ENCODE measurements at regions not wholly inside any gene's neighbourhood (a gene's known extent, or its start where the extent isn't known, plus 50 kb on each side); places are given as distances from the start of the nearest gene placed in this dataset.

GRCh38 chr5:13624283-13625074 is 320.0 kb downstream of the DNAH5 start:
- Mint-ChIP-seq H3K4me1 (peaks cover 5% of the 10 kb centered on the region), H3K27me3 (ENCODE audit: insufficient read depth) (no peaks in the 10 kb centered on the region), H3K4me3 (no peak overlapping the region), H3K9me3 (no peaks in the 10 kb centered on the region), H3K27ac (no peak overlapping the region), H3K36me3 (ENCODE audit: low read depth) (no peaks in the 10 kb centered on the region)
- Histone ChIP-seq H3K36me3 (ENCODE audit: control insufficient read depth, insufficient read depth, low read length) (no peaks in the 10 kb centered on the region), H3K9me3 (ENCODE audit: control insufficient read depth, low read length) (no peaks in the 10 kb centered on the region), H3K27me3 (ENCODE audit: control insufficient read depth, insufficient read depth, low read length, poor library complexity, severe bottlenecking) (no peaks in the 10 kb centered on the region), H3K27ac (ENCODE audit: low read depth, low read length) (no peak overlapping the region), H3K9ac (ENCODE audit: extremely low read depth, low read length, poor library complexity, severe bottlenecking) (no peak overlapping the region), H3K4me1 (ENCODE audit: control insufficient read depth, insufficient read depth, low read length) (no peaks in the 10 kb centered on the region), H3K4me3 (ENCODE audit: low read length) (no peak overlapping the region)
- 89 to 93% methylated on average over 6 of the region's 6 CpGs for WGBS, 2 experiments (ENCODE audit: insufficient coverage in 1 of 2, insufficient read length in 1 of 2)
- TF ChIP-seq, protein P1, sequence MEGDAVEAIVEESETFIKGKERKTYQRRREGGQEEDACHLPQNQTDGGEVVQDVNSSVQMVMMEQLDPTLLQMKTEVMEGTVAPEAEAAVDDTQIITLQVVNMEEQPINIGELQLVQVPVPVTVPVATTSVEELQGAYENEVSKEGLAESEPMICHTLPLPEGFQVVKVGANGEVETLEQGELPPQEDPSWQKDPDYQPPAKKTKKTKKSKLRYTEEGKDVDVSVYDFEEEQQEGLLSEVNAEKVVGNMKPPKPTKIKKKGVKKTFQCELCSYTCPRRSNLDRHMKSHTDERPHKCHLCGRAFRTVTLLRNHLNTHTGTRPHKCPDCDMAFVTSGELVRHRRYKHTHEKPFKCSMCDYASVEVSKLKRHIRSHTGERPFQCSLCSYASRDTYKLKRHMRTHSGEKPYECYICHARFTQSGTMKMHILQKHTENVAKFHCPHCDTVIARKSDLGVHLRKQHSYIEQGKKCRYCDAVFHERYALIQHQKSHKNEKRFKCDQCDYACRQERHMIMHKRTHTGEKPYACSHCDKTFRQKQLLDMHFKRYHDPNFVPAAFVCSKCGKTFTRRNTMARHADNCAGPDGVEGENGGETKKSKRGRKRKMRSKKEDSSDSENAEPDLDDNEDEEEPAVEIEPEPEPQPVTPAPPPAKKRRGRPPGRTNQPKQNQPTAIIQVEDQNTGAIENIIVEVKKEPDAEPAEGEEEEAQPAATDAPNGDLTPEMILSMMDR (conservative IDR thresholded peaks at IDR 0.05), result no peak
- no peak for DNase-seq

DNA sequence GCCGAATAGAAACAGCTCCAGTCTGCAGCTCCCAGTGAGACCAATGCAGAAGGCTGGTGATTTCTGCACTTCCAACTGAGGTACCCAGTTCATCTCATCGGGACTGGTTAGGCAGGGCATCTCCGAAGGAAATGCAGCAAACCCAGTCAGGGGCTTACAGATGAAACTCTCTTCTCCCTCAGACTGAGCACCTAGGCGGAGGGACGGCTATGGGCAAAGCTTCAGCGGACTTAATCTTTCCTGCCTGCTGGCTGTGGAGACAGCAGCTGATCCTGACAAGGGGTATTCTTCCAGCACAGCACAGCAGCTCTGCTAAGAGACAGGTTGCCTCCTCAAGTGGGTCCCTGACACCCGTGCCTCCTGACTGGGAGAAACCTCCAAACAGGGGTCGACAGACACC is 330.9 kb downstream of the DNAH5 start:
- DNase-seq, result no peak
- WGBS, 2 experiments (ENCODE audit: insufficient coverage in 1 of 2, insufficient read length in 1 of 2), result 90 to 100% methylated on average over 2 to 8 of the region's 8 CpGs
- no peak overlapping the region for H3K9ac ChIP-seq (ENCODE audit: extremely low read depth, low read length, poor library complexity, severe bottlenecking)
- no peaks in the 10 kb centered on the region for H3K27me3 ChIP-seq (ENCODE audit: control insufficient read depth, insufficient read depth, low read length, poor library complexity, severe bottlenecking)
- no peaks in the 10 kb centered on the region for H3K4me1 ChIP-seq (ENCODE audit: control insufficient read depth, insufficient read depth, low read length)
- Mint-ChIP-seq H3K27me3 (ENCODE audit: insufficient read depth) (peaks cover 1% of the 10 kb centered on the region), H3K9me3 (peaks cover 17% of the 10 kb centered on the region), H3K36me3 (ENCODE audit: low read depth) (no peaks in the 10 kb centered on the region), H3K4me3 (no peak overlapping the region), H3K4me1 (no peaks in the 10 kb centered on the region), H3K27ac (no peak overlapping the region)
- no peak overlapping the region for H3K4me3 ChIP-seq (ENCODE audit: low read length)
- TF ChIP-seq, protein P1 (conservative IDR thresholded peaks at IDR 0.05), result no peak
- H3K9me3 ChIP-seq (ENCODE audit: control insufficient read depth, low read length), result no peaks in the 10 kb centered on the region
- H3K27ac ChIP-seq (ENCODE audit: low read depth, low read length), result no peak overlapping the region
- no peaks in the 10 kb centered on the region for H3K36me3 ChIP-seq (ENCODE audit: control insufficient read depth, insufficient read depth, low read length)

DNA sequence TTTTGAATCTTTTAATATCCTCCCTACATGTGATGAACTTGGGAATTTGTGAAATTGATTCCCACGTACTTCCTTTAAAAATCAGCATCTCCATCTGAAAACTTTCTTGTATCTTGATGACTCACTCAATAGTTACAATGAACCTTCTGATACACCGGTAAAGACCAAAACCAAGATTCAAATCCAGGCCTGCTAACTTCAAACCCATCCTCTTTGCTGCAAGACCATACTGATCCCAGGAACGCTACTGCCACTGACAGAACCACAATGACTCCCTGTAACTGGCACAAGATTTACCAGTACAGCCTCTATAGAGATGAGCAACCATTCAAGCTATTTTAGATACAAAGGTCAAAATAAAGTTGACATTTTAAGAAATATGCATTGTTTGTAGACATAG is 332.9 kb downstream of the DNAH5 start:
- H3K4me3 ChIP-seq (ENCODE audit: low read length), result no peak overlapping the region
- no peaks in the 10 kb centered on the region for H3K27me3 ChIP-seq (ENCODE audit: control insufficient read depth, insufficient read depth, low read length, poor library complexity, severe bottlenecking)
- TF ChIP-seq, protein P1 (conservative IDR thresholded peaks at IDR 0.05), result no peak
- no peaks in the 10 kb centered on the region for H3K4me1 Mint-ChIP-seq
- no peak for DNase-seq
- H3K9me3 ChIP-seq (ENCODE audit: control insufficient read depth, low read length), result no peaks in the 10 kb centered on the region
- WGBS, 2 experiments (ENCODE audit: insufficient coverage in 1 of 2, insufficient read length in 1 of 2), result 87 to 92% methylated on average over 2 to 3 of the region's 3 CpGs
- no peaks in the 10 kb centered on the region for H3K4me1 ChIP-seq (ENCODE audit: control insufficient read depth, insufficient read depth, low read length)
- no peak overlapping the region for H3K27ac ChIP-seq (ENCODE audit: low read depth, low read length)
- no peak overlapping the region for H3K27ac Mint-ChIP-seq
- H3K36me3 Mint-ChIP-seq (ENCODE audit: low read depth), result no peaks in the 10 kb centered on the region
- peaks cover 8% of the 10 kb centered on the region for H3K9me3 Mint-ChIP-seq
- no peak overlapping the region for H3K4me3 Mint-ChIP-seq
- H3K27me3 Mint-ChIP-seq (ENCODE audit: insufficient read depth), result peaks cover 1% of the 10 kb centered on the region
- H3K9ac ChIP-seq (ENCODE audit: extremely low read depth, low read length, poor library complexity, severe bottlenecking), result no peak overlapping the region
- no peaks in the 10 kb centered on the region for H3K36me3 ChIP-seq (ENCODE audit: control insufficient read depth, insufficient read depth, low read length)
